ENCODE measurements at regions not wholly inside any gene's neighbourhood (a gene's known extent, or its start where the extent isn't known, plus 50 kb on each side); places are given as distances from the start of the nearest gene placed in this dataset.

- Histone ChIP-seq H3K36me3 (replicated peaks; ENCODE audit: insufficient read depth, low read depth) (no peaks in the 10 kb centered on the region), H3K4me3 (no peak overlapping the region), H3K9me2 (replicated peaks; ENCODE audit: insufficient read depth) (no peaks in the 10 kb centered on the region), H3K27me3 (no peaks in the 10 kb centered on the region), H2AFZ (no peak overlapping the region), H3K4me2 (no peak overlapping the region), H3K9me3 (ENCODE audit: low read depth) (no peaks in the 10 kb centered on the region), H3K27ac (no peak overlapping the region), H4K20me1 (ENCODE audit: insufficient read depth, poor library complexity, severe bottlenecking) (no peaks in the 10 kb centered on the region), H3K4me1 (ENCODE audit: insufficient read depth) (no peaks in the 10 kb centered on the region), H3K79me2 (no peaks in the 10 kb centered on the region)
- TF ChIP-seq CTCF (IDR thresholded peaks at IDR 0.05; ENCODE audit: poor library complexity) (no peak), EZH2 (IDR thresholded peaks at IDR 0.05; ENCODE audit: borderline replicate concordance) (no peak), EZH2phosphoT487 (IDR thresholded peaks at IDR 0.05; ENCODE audit: low read depth, severe bottlenecking, unreplicated experiment) (no peak)
- WGBS (ENCODE audit: low lambda C conversion rate, missing lambda C conversion rate): 47% methylated on average over 1 of the region's 1 CpG
- no peak for DNase-seq (ENCODE audit: low spot score)
Observed at GRCh38 chr13:82797876-82798275, 1084.4 kb downstream of the SLITRK1 start.

GRCh38 chr13:82791035-82791434, 1091.2 kb downstream of the SLITRK1 start:
- 46% methylated on average over 4 of the region's 4 CpGs for WGBS (ENCODE audit: low lambda C conversion rate, missing lambda C conversion rate)
- no peaks in the 10 kb centered on the region for H3K9me2 ChIP-seq (replicated peaks; ENCODE audit: insufficient read depth)
- H3K36me3 ChIP-seq (replicated peaks; ENCODE audit: insufficient read depth, low read depth): no peaks in the 10 kb centered on the region
- TF ChIP-seq EZH2 (IDR thresholded peaks at IDR 0.05; ENCODE audit: borderline replicate concordance): no peak
- no peak for TF ChIP-seq EZH2phosphoT487 (IDR thresholded peaks at IDR 0.05; ENCODE audit: low read depth, severe bottlenecking, unreplicated experiment)
- TF ChIP-seq CTCF (IDR thresholded peaks at IDR 0.05; ENCODE audit: poor library complexity): no peak
- no peak overlapping the region for H3K4me3 ChIP-seq
- no peaks in the 10 kb centered on the region for H3K9me3 ChIP-seq (ENCODE audit: low read depth)
- H2AFZ ChIP-seq: no peak overlapping the region
- no peak overlapping the region for H3K27ac ChIP-seq
- DNase-seq (ENCODE audit: low spot score): no peak
- no peaks in the 10 kb centered on the region for H3K4me1 ChIP-seq (ENCODE audit: insufficient read depth)
- H3K4me2 ChIP-seq: no peak overlapping the region
- no peaks in the 10 kb centered on the region for H4K20me1 ChIP-seq (ENCODE audit: insufficient read depth, poor library complexity, severe bottlenecking)
- H3K79me2 ChIP-seq: no peaks in the 10 kb centered on the region
- no peaks in the 10 kb centered on the region for H3K27me3 ChIP-seq

GRCh38 chr13:82772816-82773215, 1109.5 kb downstream of the SLITRK1 start:
- no peaks in the 10 kb centered on the region for H3K27me3 ChIP-seq
- DNase-seq (ENCODE audit: low spot score): no peak
- H3K4me1 ChIP-seq (ENCODE audit: insufficient read depth): no peaks in the 10 kb centered on the region
- H2AFZ ChIP-seq: no peak overlapping the region
- H3K4me2 ChIP-seq: no peak overlapping the region
- no peak overlapping the region for H3K27ac ChIP-seq
- H4K20me1 ChIP-seq (ENCODE audit: insufficient read depth, poor library complexity, severe bottlenecking): no peaks in the 10 kb centered on the region
- no peaks in the 10 kb centered on the region for H3K79me2 ChIP-seq
- no peaks in the 10 kb centered on the region for H3K36me3 ChIP-seq (replicated peaks; ENCODE audit: insufficient read depth, low read depth)
- no peaks in the 10 kb centered on the region for H3K9me3 ChIP-seq (ENCODE audit: low read depth)
- TF ChIP-seq EZH2 (IDR thresholded peaks at IDR 0.05; ENCODE audit: borderline replicate concordance) (no peak), EZH2phosphoT487 (IDR thresholded peaks at IDR 0.05; ENCODE audit: low read depth, severe bottlenecking, unreplicated experiment) (no peak), CTCF (IDR thresholded peaks at IDR 0.05; ENCODE audit: poor library complexity) (no peak)
- 63% methylated on average over 3 of the region's 3 CpGs for WGBS (ENCODE audit: low lambda C conversion rate, missing lambda C conversion rate)
- H3K4me3 ChIP-seq: no peak overlapping the region
- no peaks in the 10 kb centered on the region for H3K9me2 ChIP-seq (replicated peaks; ENCODE audit: insufficient read depth)

Measured in hepatocyte (in vitro differentiated cells).